Erythroblast (primary cell): ENCODE measurements at regions not wholly inside any gene's neighbourhood (a gene's known extent, or its start where the extent isn't known, plus 50 kb on each side); places are given as distances from the start of the nearest gene placed in this dataset.

ENCODE experiments used
- GATA1 ChIP-seq: IDR thresholded peaks from 2 replicates; pipeline ENCODE4 v1.6.1; 2011; ENCODE audit warnings: low read depth, mild to moderate bottlenecking, control low read depth, low read length, moderate library complexity
- POLR2A ChIP-seq: IDR thresholded peaks from 2 replicates; pipeline ENCODE4 v1.6.1; 2011; ENCODE audit warnings: mild to moderate bottlenecking, low read length

GRCh38 chr3:152203652-152204051, 65.1 kb upstream of the MBNL1 start:
- TF ChIP-seq POLR2A: no peak
- TF ChIP-seq GATA1: no peak
